ENCODE measurements at regions not wholly inside any gene's neighbourhood (a gene's known extent, or its start where the extent isn't known, plus 50 kb on each side); places are given as distances from the start of the nearest gene placed in this dataset.

DNA sequence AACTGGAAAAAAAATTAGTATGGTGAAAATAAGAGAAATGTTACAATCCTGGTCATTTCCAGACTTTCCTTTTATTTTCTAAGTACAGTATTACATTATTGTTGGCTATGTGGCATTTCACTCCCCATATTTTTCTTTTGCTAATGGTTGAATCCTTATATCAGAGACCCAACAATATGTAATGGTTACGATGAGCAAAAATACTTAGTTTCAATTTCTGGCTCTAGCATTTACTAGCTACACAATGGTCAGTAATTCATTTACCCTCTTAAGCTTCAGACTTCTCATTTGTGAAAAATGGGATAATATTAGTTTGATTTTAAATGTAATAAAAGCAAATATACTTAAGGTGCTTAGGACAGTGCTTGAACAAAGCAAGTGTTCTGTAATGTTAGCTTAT lies 942.9 kb upstream of the PABPC4L start:
- TF ChIP-seq EZH2 (IDR thresholded peaks at IDR 0.05) (no peak), FOSL1 (IDR thresholded peaks at IDR 0.05; ENCODE audit: low read depth) (no peak)
- TF ChIP-seq, protein P1, sequence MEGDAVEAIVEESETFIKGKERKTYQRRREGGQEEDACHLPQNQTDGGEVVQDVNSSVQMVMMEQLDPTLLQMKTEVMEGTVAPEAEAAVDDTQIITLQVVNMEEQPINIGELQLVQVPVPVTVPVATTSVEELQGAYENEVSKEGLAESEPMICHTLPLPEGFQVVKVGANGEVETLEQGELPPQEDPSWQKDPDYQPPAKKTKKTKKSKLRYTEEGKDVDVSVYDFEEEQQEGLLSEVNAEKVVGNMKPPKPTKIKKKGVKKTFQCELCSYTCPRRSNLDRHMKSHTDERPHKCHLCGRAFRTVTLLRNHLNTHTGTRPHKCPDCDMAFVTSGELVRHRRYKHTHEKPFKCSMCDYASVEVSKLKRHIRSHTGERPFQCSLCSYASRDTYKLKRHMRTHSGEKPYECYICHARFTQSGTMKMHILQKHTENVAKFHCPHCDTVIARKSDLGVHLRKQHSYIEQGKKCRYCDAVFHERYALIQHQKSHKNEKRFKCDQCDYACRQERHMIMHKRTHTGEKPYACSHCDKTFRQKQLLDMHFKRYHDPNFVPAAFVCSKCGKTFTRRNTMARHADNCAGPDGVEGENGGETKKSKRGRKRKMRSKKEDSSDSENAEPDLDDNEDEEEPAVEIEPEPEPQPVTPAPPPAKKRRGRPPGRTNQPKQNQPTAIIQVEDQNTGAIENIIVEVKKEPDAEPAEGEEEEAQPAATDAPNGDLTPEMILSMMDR (IDR thresholded peaks at IDR 0.05 in 2 of 3, conservative IDR thresholded peaks at IDR 0.05 in 1 of 3; ENCODE audit: borderline replicate concordance in 1 of 3, insufficient read depth in 1 of 3, low read depth in 2 of 3, low read length in 2 of 3): no peak
- TF ChIP-seq, protein P2, sequence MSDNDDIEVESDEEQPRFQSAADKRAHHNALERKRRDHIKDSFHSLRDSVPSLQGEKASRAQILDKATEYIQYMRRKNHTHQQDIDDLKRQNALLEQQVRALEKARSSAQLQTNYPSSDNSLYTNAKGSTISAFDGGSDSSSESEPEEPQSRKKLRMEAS (IDR thresholded peaks at IDR 0.05): no peak

Measured in HCT116 (cell line).